BLaER1 treated with 17β-estradiol and CSF1 and Interleukin-3, amounts not matched to agents 10 nM and 100 nM (cell line): ENCODE measurements at regions not wholly inside any gene's neighbourhood (a gene's known extent, or its start where the extent isn't known, plus 50 kb on each side); places are given as distances from the start of the nearest gene placed in this dataset.

Source experiments
- H3K27ac ChIP-seq, 11 experiments: shearing (Covaris generic); formaldehyde crosslinking; 2 replicates each; pipeline ENCODE4 v1.8.1; 2022
- H3K27me3 ChIP-seq, 11 experiments: shearing (Covaris generic); formaldehyde crosslinking; 2 replicates each; pipeline ENCODE4 v1.8.1; 2022
- H3K36me3 ChIP-seq, 11 experiments: shearing (Covaris generic); formaldehyde crosslinking; 2 replicates each; pipeline ENCODE4 v1.8.1; 2022
- H3K4me1 ChIP-seq, 10 experiments: shearing (Covaris generic); formaldehyde crosslinking; 2 replicates each; pipeline ENCODE4 v1.8.1; 2022
- H3K4me2 ChIP-seq, 11 experiments: shearing (Covaris generic); formaldehyde crosslinking; 2 replicates each; pipeline ENCODE4 v1.8.1; 2022
- H3K4me3 ChIP-seq, 10 experiments: shearing (Covaris generic); formaldehyde crosslinking; 2 replicates each; pipeline ENCODE4 v1.8.1; 2022
- H3K9ac ChIP-seq, 11 experiments: shearing (Covaris generic); formaldehyde crosslinking; 2 replicates each; pipeline ENCODE4 v1.8.1; 2022
- H3K9me3 ChIP-seq, 11 experiments: shearing (Covaris generic); formaldehyde crosslinking; replicated peaks in 1 of 11; 2 replicates each; pipeline ENCODE4 v1.8.1; 2022
- H4K20me1 ChIP-seq, 11 experiments: shearing (Covaris generic); formaldehyde crosslinking; 2 replicates each; pipeline ENCODE4 v1.8.1; 2022
- Cebpa-rat ChIP-seq, 11 experiments: shearing (Covaris generic); IDR thresholded peaks; 2 replicates each; pipeline ENCODE4 v1.8.1; 2022

- H3K27ac ChIP-seq = peak overlapping the region in 6 of 11 experiments; percentile 40 to 84 (median 72); a peak in 11 of 22 replicates
- peak overlapping the region in 7 of 11 experiments; percentile 24 to 83 (median 64); a peak in 12 of 22 replicates for H3K4me2 ChIP-seq
- no peaks in the 10 kb centered on the region for H4K20me1 ChIP-seq
- H3K9ac ChIP-seq = peak overlapping the region in 4 of 11 experiments; percentile 28 to 56 (median 42); a peak in 6 of 22 replicates
- no peaks in the 10 kb centered on the region for H3K27me3 ChIP-seq
- H3K9me3 ChIP-seq = 0 out of 22 replicates have a peak, but pooled peaks cover 0 to 4% (median 0%) of the 10 kb centered on the region in 11 experiments
- H3K36me3 ChIP-seq = no peaks in the 10 kb centered on the region
- peaks cover 0 to 86% (median 35%) of the 10 kb centered on the region in 10 experiments; a peak in 12 of 20 replicates for H3K4me1 ChIP-seq
- TF ChIP-seq Cebpa-rat (IDR thresholded peaks at IDR 0.05) = no peak
- no peak overlapping the region for H3K4me3 ChIP-seq
Observed at GRCh38 chr18:22300665-22301636, 116.8 kb downstream of the CTAGE1 start.

- H3K9me3 ChIP-seq = 0 out of 22 replicates have a peak, but pooled peaks cover 0 to 4% (median 0%) of the 10 kb centered on the region in 11 experiments
- no peaks in the 10 kb centered on the region for H4K20me1 ChIP-seq
- peak overlapping the region in 5 of 11 experiments; percentile 25 to 68 (median 60); a peak in 10 of 22 replicates for H3K4me2 ChIP-seq
- H3K4me1 ChIP-seq = peaks cover 0 to 83% (median 29%) of the 10 kb centered on the region in 10 experiments; a peak in 12 of 20 replicates
- peak overlapping the region in 2 of 11 experiments; percentile 53 to 67; a peak in 4 of 22 replicates for H3K27ac ChIP-seq
- no peaks in the 10 kb centered on the region for H3K27me3 ChIP-seq
- no peak overlapping the region for H3K4me3 ChIP-seq
- H3K36me3 ChIP-seq = no peaks in the 10 kb centered on the region
- H3K9ac ChIP-seq = no peak overlapping the region
- no peak for TF ChIP-seq Cebpa-rat (IDR thresholded peaks at IDR 0.05)
Observed at GRCh38 chr18:22297008-22297407, 120.7 kb downstream of the CTAGE1 start.

- H4K20me1 ChIP-seq = no peaks in the 10 kb centered on the region
- H3K36me3 ChIP-seq = no peaks in the 10 kb centered on the region
- H3K4me3 ChIP-seq = no peak overlapping the region
- H3K4me1 ChIP-seq = peaks cover 0 to 75% (median 23%) of the 10 kb centered on the region in 10 experiments; a peak in 12 of 20 replicates
- TF ChIP-seq Cebpa-rat (IDR thresholded peaks at IDR 0.05) = 0 out of 22 replicates have a peak, but pooled peaks of 1 of the 11 experiments have one; percentile 28
- H3K4me2 ChIP-seq = peak overlapping the region in 8 of 11 experiments; percentile 7 to 68 (median 51); a peak in 12 of 22 replicates
- H3K27ac ChIP-seq = peak overlapping the region in 3 of 11 experiments; percentile 27 to 67 (median 53); a peak in 6 of 22 replicates
- no peaks in the 10 kb centered on the region for H3K27me3 ChIP-seq
- no peak overlapping the region for H3K9ac ChIP-seq
- H3K9me3 ChIP-seq = 0 out of 22 replicates have a peak, but pooled peaks cover 0 to 4% (median 0%) of the 10 kb centered on the region in 11 experiments
Observed at GRCh38 chr18:22296304-22296703, 121.4 kb downstream of the CTAGE1 start.

GRCh38 chr18:22293417-22293816 is 124.0 kb downstream of the GATA6 start:
- H4K20me1 ChIP-seq = no peaks in the 10 kb centered on the region
- H3K27ac ChIP-seq = no peak overlapping the region
- peaks cover 0 to 10% (median 0%) of the 10 kb centered on the region in 11 experiments; a peak in 1 of 22 replicates for H3K9me3 ChIP-seq
- H3K36me3 ChIP-seq = no peaks in the 10 kb centered on the region
- no peak for TF ChIP-seq Cebpa-rat (IDR thresholded peaks at IDR 0.05)
- no peak overlapping the region for H3K9ac ChIP-seq
- no peak overlapping the region for H3K4me3 ChIP-seq
- no peaks in the 10 kb centered on the region for H3K27me3 ChIP-seq
- H3K4me1 ChIP-seq = peaks cover 0 to 47% (median 14%) of the 10 kb centered on the region in 10 experiments; a peak in 12 of 20 replicates
- peak overlapping the region in 1 of 11 experiments; percentile 18; a peak in 1 of 22 replicates for H3K4me2 ChIP-seq

GRCh38 chr18:22290004-22290403 is 120.6 kb downstream of the GATA6 start:
- H3K4me3 ChIP-seq = no peak overlapping the region
- H3K9me3 ChIP-seq = peaks cover 0 to 10% (median 0%) of the 10 kb centered on the region in 11 experiments; a peak in 1 of 22 replicates
- no peak overlapping the region for H3K27ac ChIP-seq
- TF ChIP-seq Cebpa-rat (IDR thresholded peaks at IDR 0.05) = no peak
- H3K27me3 ChIP-seq = no peaks in the 10 kb centered on the region
- H3K9ac ChIP-seq = no peak overlapping the region
- no peaks in the 10 kb centered on the region for H3K36me3 ChIP-seq
- H3K4me1 ChIP-seq = peaks cover 0 to 40% (median 17%) of the 10 kb centered on the region in 10 experiments; a peak in 11 of 20 replicates
- no peaks in the 10 kb centered on the region for H4K20me1 ChIP-seq
- H3K4me2 ChIP-seq = no peak overlapping the region

- Histone ChIP-seq H3K36me3 (no peaks in the 10 kb centered on the region), H3K4me2 (peak overlapping the region in 5 of 11 experiments; percentile 65 to 89 (median 68); a peak in 10 of 22 replicates), H4K20me1 (no peaks in the 10 kb centered on the region), H3K4me1 (peaks cover 0 to 62% (median 24%) of the 10 kb centered on the region in 10 experiments; a peak in 12 of 20 replicates), H3K4me3 (0 out of 20 replicates have a peak overlapping the region, but pooled peaks of 1 of the 10 experiments have one; percentile 7), H3K27ac (peak overlapping the region in 3 of 11 experiments; percentile 56 to 90 (median 65); a peak in 6 of 22 replicates), H3K9me3 (peaks cover 0 to 10% (median 0%) of the 10 kb centered on the region in 11 experiments; a peak in 2 of 22 replicates), H3K9ac (peak overlapping the region in 2 of 11 experiments; percentile 35 to 55; a peak in 3 of 22 replicates), H3K27me3 (no peaks in the 10 kb centered on the region)
- no peak for TF ChIP-seq Cebpa-rat (IDR thresholded peaks at IDR 0.05)
Observed at GRCh38 chr18:22286585-22286984, 117.2 kb downstream of the GATA6 start.

GRCh38 chr18:22285361-22286140 is 116.2 kb downstream of the GATA6 start:
- Histone ChIP-seq H3K27me3 (no peaks in the 10 kb centered on the region), H3K9ac (peak overlapping the region in 1 of 11 experiments; percentile 55; a peak in 2 of 22 replicates), H3K4me2 (peak overlapping the region in 6 of 11 experiments; percentile 42 to 89 (median 67); a peak in 13 of 22 replicates), H3K27ac (peak overlapping the region in 4 of 11 experiments; percentile 25 to 90 (median 65); a peak in 9 of 22 replicates), H3K36me3 (no peaks in the 10 kb centered on the region), H3K4me3 (no peak overlapping the region), H4K20me1 (no peaks in the 10 kb centered on the region), H3K4me1 (peaks cover 0 to 65% (median 24%) of the 10 kb centered on the region in 10 experiments; a peak in 12 of 20 replicates), H3K9me3 (peaks cover 0 to 10% (median 0%) of the 10 kb centered on the region in 11 experiments; a peak in 2 of 22 replicates)
- TF ChIP-seq Cebpa-rat (IDR thresholded peaks at IDR 0.05) = peak in 1 of 11 experiments; percentile 66; a peak in 1 of 22 replicates
